ENCODE measurements at regions not wholly inside any gene's neighbourhood (a gene's known extent, or its start where the extent isn't known, plus 50 kb on each side); places are given as distances from the start of the nearest gene placed in this dataset.

- no peak for ATAC-seq
- ChIA-PET CTCF (no interaction called here), POLR2A (no interaction called here)
- no peak for DNase-seq (ENCODE audit: low read depth, low spot score)
- in situ Hi-C loops (cut with HindIII; ENCODE audit: low pct_unique_long_range_greater_than_20kb, low sequenced_read_pairs) = no loop called here
- Histone ChIP-seq H3K4me3 (ENCODE audit: low read depth in 2 of 2, low read length in 2 of 2) (no peak overlapping the region), H3K4me1 (ENCODE audit: control insufficient read depth, insufficient read depth, low read length) (no peaks in the 10 kb centered on the region), H3K27me3 (ENCODE audit: control insufficient read depth, insufficient read depth, low read length) (no peaks in the 10 kb centered on the region), H3K9me3 (ENCODE audit: control insufficient read depth, insufficient read depth, low read depth, low read length) (no peaks in the 10 kb centered on the region), H3K27ac (ENCODE audit: low read length) (no peak overlapping the region), H3K36me3 (ENCODE audit: control insufficient read depth, insufficient read depth, low read length) (no peaks in the 10 kb centered on the region)
- intact Hi-C loops (cut with micrococcal nuclease; ENCODE audit: unreplicated experiment) = no loop called here
- TF ChIP-seq REST (IDR thresholded peaks at IDR 0.05; ENCODE audit: insufficient read depth in 1 of 2, low read depth in 2 of 2, low read length in 1 of 2) (no peak), CTCF (IDR thresholded peaks at IDR 0.05) (no peak), POLR2AphosphoS5 (IDR thresholded peaks at IDR 0.05; ENCODE audit: low read depth, low read length) (no peak), TCF7L2 (IDR thresholded peaks at IDR 0.05; ENCODE audit: low read depth, low read length) (no peak), SIN3A (IDR thresholded peaks at IDR 0.05; ENCODE audit: borderline replicate concordance, insufficient read depth, low read depth, low read length) (no peak)
- BruUV-seq (replicated peaks) = no TSS peak
Measured at GRCh38 chr2:201973305-201973928, 60.2 kb upstream of the FZD7 start.

GRCh38 chr2:201974171-201975100, 59.2 kb upstream of the FZD7 start:
- intact Hi-C loops (cut with micrococcal nuclease; ENCODE audit: unreplicated experiment) = no loop called here
- Histone ChIP-seq H3K36me3 (ENCODE audit: control insufficient read depth, insufficient read depth, low read length) (no peaks in the 10 kb centered on the region), H3K27ac (ENCODE audit: low read length) (no peak overlapping the region), H3K27me3 (ENCODE audit: control insufficient read depth, insufficient read depth, low read length) (no peaks in the 10 kb centered on the region), H3K9me3 (ENCODE audit: control insufficient read depth, insufficient read depth, low read depth, low read length) (no peaks in the 10 kb centered on the region), H3K4me1 (ENCODE audit: control insufficient read depth, insufficient read depth, low read length) (no peaks in the 10 kb centered on the region), H3K4me3 (ENCODE audit: low read depth in 2 of 2, low read length in 2 of 2) (no peak overlapping the region)
- CTCF ChIA-PET = no interaction called here
- no TSS peak for BruUV-seq (replicated peaks)
- ATAC-seq (no peak), DNase-seq (ENCODE audit: low read depth, low spot score) (no peak)
- in situ Hi-C loops (cut with HindIII; ENCODE audit: low pct_unique_long_range_greater_than_20kb, low sequenced_read_pairs) = no loop called here
- TF ChIP-seq TCF7L2 (IDR thresholded peaks at IDR 0.05; ENCODE audit: low read depth, low read length) (no peak), SIN3A (IDR thresholded peaks at IDR 0.05; ENCODE audit: borderline replicate concordance, insufficient read depth, low read depth, low read length) (no peak), REST (IDR thresholded peaks at IDR 0.05; ENCODE audit: insufficient read depth in 1 of 2, low read depth in 2 of 2, low read length in 1 of 2) (no peak), POLR2AphosphoS5 (IDR thresholded peaks at IDR 0.05; ENCODE audit: low read depth, low read length) (no peak), CTCF (IDR thresholded peaks at IDR 0.05) (no peak)
- POLR2A ChIA-PET = no interaction called here
